ENCODE measurements at regions not wholly inside any gene's neighbourhood (a gene's known extent, or its start where the extent isn't known, plus 50 kb on each side); places are given as distances from the start of the nearest gene placed in this dataset.

DNA sequence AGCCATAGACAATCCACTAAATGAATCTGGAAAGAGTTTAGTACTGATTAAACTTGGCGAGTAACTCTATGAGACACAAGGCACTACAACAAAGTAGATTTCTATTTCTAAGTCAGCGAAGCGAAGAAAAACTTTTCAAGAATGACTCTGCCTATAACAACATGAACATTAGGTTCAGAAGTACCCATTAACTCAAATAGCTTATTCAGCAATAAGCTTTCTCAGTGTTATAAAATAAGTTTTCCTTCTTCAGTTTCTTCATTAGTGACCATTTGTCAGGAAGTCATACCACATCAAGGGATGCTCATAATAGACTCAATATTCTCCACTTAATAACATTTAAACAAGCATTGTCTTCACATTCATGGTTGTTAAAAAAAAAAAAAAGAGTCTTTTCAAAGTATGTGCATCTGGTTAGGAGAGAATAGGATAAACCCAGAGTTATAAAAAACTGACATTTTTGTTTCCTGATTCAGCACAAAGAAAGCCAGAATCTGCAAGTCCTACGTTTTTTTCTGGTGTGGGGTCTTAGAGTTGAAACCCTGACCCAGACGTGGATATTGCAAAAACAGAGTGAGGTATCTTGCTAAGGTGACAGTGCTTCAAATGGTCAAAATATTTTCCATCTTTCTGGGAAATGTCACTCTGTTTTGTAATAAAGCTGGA is 148.2 kb upstream of the PREP start:
- Histone ChIP-seq H4K20me1 (ENCODE audit: insufficient read depth, low read length) (no peaks in the 10 kb centered on the region), H3K27ac (ENCODE audit: low read depth, low read length, poor library complexity, severe bottlenecking) (no peak overlapping the region), H3K79me2 (ENCODE audit: insufficient read depth, low read depth, low read length) (no peaks in the 10 kb centered on the region), H3K4me3 (ENCODE audit: low read depth, low read length, poor library complexity, severe bottlenecking) (no peak overlapping the region), H3K36me3 (ENCODE audit: insufficient read depth, low read length) (no peaks in the 10 kb centered on the region), H3K4me1 (ENCODE audit: insufficient read depth, low read length, poor library complexity, severe bottlenecking) (no peaks in the 10 kb centered on the region), H3K9me2 (ENCODE audit: insufficient read depth, low read length) (no peaks in the 10 kb centered on the region), H2AFZ (ENCODE audit: low read length) (no peak overlapping the region), H3K4me2 (ENCODE audit: low read length) (no peak overlapping the region), H3K9me3 (ENCODE audit: low read length) (no peaks in the 10 kb centered on the region)
- BruUV-seq (replicated peaks), result no TSS peak
- CTCF ChIA-PET (ENCODE audit: unreplicated experiment), result no interaction called here
- no peak for DNase-seq (ENCODE audit: low spot score)
- intact Hi-C loops (cut with micrococcal nuclease; ENCODE audit: unreplicated experiment), result no loop called here
- TF ChIP-seq CTCF (conservative IDR thresholded peaks at IDR 0.05; ENCODE audit: low read length) (no peak), EZH2phosphoT487 (IDR thresholded peaks at IDR 0.05; ENCODE audit: borderline replicate concordance, low read depth, low read length) (no peak)
- POLR2A ChIA-PET, result no interaction called here

DNA sequence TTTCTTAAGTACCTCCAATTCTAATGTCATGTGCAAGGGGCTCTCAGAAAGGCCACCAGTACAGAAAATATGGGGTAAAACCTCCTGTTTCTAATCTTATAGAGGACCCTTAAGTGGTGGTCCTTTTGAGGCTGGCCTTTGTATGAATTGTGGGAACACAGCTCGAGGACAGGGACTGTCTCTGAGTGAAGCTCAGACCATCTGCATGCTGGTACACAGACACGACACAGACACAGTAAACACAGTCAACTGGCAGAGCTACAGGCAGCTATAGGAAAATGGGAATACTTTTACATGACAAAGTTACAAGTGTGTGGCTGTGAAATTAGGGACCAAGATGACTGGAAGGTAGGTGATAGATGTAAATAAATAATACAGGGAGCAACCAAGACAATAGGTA is 143.9 kb upstream of the PREP start:
- no peak overlapping the region for H3K4me3 ChIP-seq (ENCODE audit: low read depth, low read length, poor library complexity, severe bottlenecking)
- no peak for TF ChIP-seq EZH2phosphoT487 (IDR thresholded peaks at IDR 0.05; ENCODE audit: borderline replicate concordance, low read depth, low read length)
- TF ChIP-seq CTCF (conservative IDR thresholded peaks at IDR 0.05; ENCODE audit: low read length), result no peak
- H3K27ac ChIP-seq (ENCODE audit: low read depth, low read length, poor library complexity, severe bottlenecking), result no peak overlapping the region
- no peaks in the 10 kb centered on the region for H4K20me1 ChIP-seq (ENCODE audit: insufficient read depth, low read length)
- POLR2A ChIA-PET, result no interaction called here
- H3K9me2 ChIP-seq (ENCODE audit: insufficient read depth, low read length), result no peaks in the 10 kb centered on the region
- no peak overlapping the region for H2AFZ ChIP-seq (ENCODE audit: low read length)
- no peaks in the 10 kb centered on the region for H3K79me2 ChIP-seq (ENCODE audit: insufficient read depth, low read depth, low read length)
- H3K36me3 ChIP-seq (ENCODE audit: insufficient read depth, low read length), result no peaks in the 10 kb centered on the region
- H3K4me2 ChIP-seq (ENCODE audit: low read length), result no peak overlapping the region
- no peak for DNase-seq (ENCODE audit: low spot score)
- CTCF ChIA-PET (ENCODE audit: unreplicated experiment), result no interaction called here
- no peaks in the 10 kb centered on the region for H3K9me3 ChIP-seq (ENCODE audit: low read length)
- intact Hi-C loops (cut with micrococcal nuclease; ENCODE audit: unreplicated experiment), result no loop called here
- BruUV-seq (replicated peaks), result no TSS peak
- no peaks in the 10 kb centered on the region for H3K4me1 ChIP-seq (ENCODE audit: insufficient read depth, low read length, poor library complexity, severe bottlenecking)

- DNase-seq (ENCODE audit: low spot score), result no peak
- no peak overlapping the region for H3K4me2 ChIP-seq (ENCODE audit: low read length)
- H3K27ac ChIP-seq (ENCODE audit: low read depth, low read length, poor library complexity, severe bottlenecking), result no peak overlapping the region
- no peak for TF ChIP-seq CTCF (conservative IDR thresholded peaks at IDR 0.05; ENCODE audit: low read length)
- TF ChIP-seq EZH2phosphoT487 (IDR thresholded peaks at IDR 0.05; ENCODE audit: borderline replicate concordance, low read depth, low read length), result no peak
- no peaks in the 10 kb centered on the region for H3K79me2 ChIP-seq (ENCODE audit: insufficient read depth, low read depth, low read length)
- H3K9me2 ChIP-seq (ENCODE audit: insufficient read depth, low read length), result no peaks in the 10 kb centered on the region
- CTCF ChIA-PET (ENCODE audit: unreplicated experiment), result no interaction called here
- intact Hi-C loops (cut with micrococcal nuclease; ENCODE audit: unreplicated experiment), result no loop called here
- H3K36me3 ChIP-seq (ENCODE audit: insufficient read depth, low read length), result no peaks in the 10 kb centered on the region
- H2AFZ ChIP-seq (ENCODE audit: low read length), result no peak overlapping the region
- POLR2A ChIA-PET, result no interaction called here
- no peaks in the 10 kb centered on the region for H4K20me1 ChIP-seq (ENCODE audit: insufficient read depth, low read length)
- no TSS peak for BruUV-seq (replicated peaks)
- H3K9me3 ChIP-seq (ENCODE audit: low read length), result no peaks in the 10 kb centered on the region
- no peaks in the 10 kb centered on the region for H3K4me1 ChIP-seq (ENCODE audit: insufficient read depth, low read length, poor library complexity, severe bottlenecking)
- H3K4me3 ChIP-seq (ENCODE audit: low read depth, low read length, poor library complexity, severe bottlenecking), result no peak overlapping the region
Measured at GRCh38 chr6:105545947-105546731, 143.3 kb upstream of the PREP start.

Data from OCI-LY7 (cell line).